Vagina (tissue), 2 donors: ENCODE measurements at regions not wholly inside any gene's neighbourhood (a gene's known extent, or its start where the extent isn't known, plus 50 kb on each side); places are given as distances from the start of the nearest gene placed in this dataset.

Experiments used
- CTCF ChIP-seq, 3 experiments: fragments of 450-650 bp in 2 of 3; fragments of 200-600 bp in 1 of 3; sonication (generic) in 1 of 3; IDR thresholded peaks; one replicate each; pipeline ENCODE4 v1.5.1; 2017 to 2019; ENCODE audit warnings: antibody characterized with exemption in 3 of 3, mild to moderate bottlenecking in 2 of 3, moderate library complexity in 2 of 3
- POLR2A ChIP-seq, 2 donors: fragments of 450-650 bp; IDR thresholded peaks; one replicate each; pipeline ENCODE4 v1.6.1; 2017; ENCODE audit warnings: antibody characterized with exemption in 2 of 2, mild to moderate bottlenecking in 2 of 2, moderate library complexity in 2 of 2
- POLR2AphosphoS5 ChIP-seq, 2 donors: sonication (generic); formaldehyde crosslinking; IDR thresholded peaks; one replicate each; pipeline ENCODE4 v1.9.0; 2017; ENCODE audit warnings: antibody characterized with exemption in 2 of 2, mild to moderate bottlenecking in 2 of 2, low read depth in 1 of 2; ENCODE audit not compliant: insufficient read depth in 1 of 2

- TF ChIP-seq CTCF (IDR thresholded peaks at IDR 0.05) (no peak), POLR2A (IDR thresholded peaks at IDR 0.05) (no peak), POLR2AphosphoS5 (IDR thresholded peaks at IDR 0.05; ENCODE audit: insufficient read depth in 1 of 2, low read depth in 1 of 2) (no peak)
Observed at GRCh38 chr22:48820481-48821345, 1007.0 kb downstream of the BRD1 start.
